ENCODE measurements at regions not wholly inside any gene's neighbourhood (a gene's known extent, or its start where the extent isn't known, plus 50 kb on each side); places are given as distances from the start of the nearest gene placed in this dataset.
"Not testable (repeated sequence)": the region's sequence is repeated elsewhere in the genome, so short reads cannot be mapped to it uniquely, and the experiment has no call there.

- no peak for DNase-seq (ENCODE audit: low spot score)
- TF ChIP-seq EZH2phosphoT487 (IDR thresholded peaks at IDR 0.05; ENCODE audit: borderline replicate concordance, low read depth, low read length) = no peak
- no peak for TF ChIP-seq CTCF (conservative IDR thresholded peaks at IDR 0.05; ENCODE audit: low read length)
- Histone ChIP-seq H3K4me1 (ENCODE audit: insufficient read depth, low read length, poor library complexity, severe bottlenecking) (no peaks in the 10 kb centered on the region), H3K4me3 (ENCODE audit: low read depth, low read length, poor library complexity, severe bottlenecking) (no peak overlapping the region), H3K4me2 (ENCODE audit: low read length) (no peak overlapping the region), H3K36me3 (ENCODE audit: insufficient read depth, low read length) (no peaks in the 10 kb centered on the region), H2AFZ (ENCODE audit: low read length) (no peak overlapping the region), H3K9me3 (ENCODE audit: low read length) (no peaks in the 10 kb centered on the region), H3K79me2 (ENCODE audit: insufficient read depth, low read depth, low read length) (no peaks in the 10 kb centered on the region), H3K9me2 (ENCODE audit: insufficient read depth, low read length) (no peaks in the 10 kb centered on the region), H3K27ac (ENCODE audit: low read depth, low read length, poor library complexity, severe bottlenecking) (no peak overlapping the region), H4K20me1 (ENCODE audit: insufficient read depth, low read length) (no peaks in the 10 kb centered on the region)
- no TSS peak for BruUV-seq (replicated peaks)
- ChIA-PET POLR2A (no interaction called here), CTCF (ENCODE audit: unreplicated experiment) (no interaction called here)
- intact Hi-C loops (cut with micrococcal nuclease; ENCODE audit: unreplicated experiment) = no loop called here
Observed at GRCh38 chr1:76697361-76697760, 169.9 kb upstream of the ST6GALNAC5 start.

GRCh38 chr1:76699646-76700045 lies 167.6 kb upstream of the ST6GALNAC5 start:
- H4K20me1 ChIP-seq (ENCODE audit: insufficient read depth, low read length); H3K4me1 ChIP-seq (ENCODE audit: insufficient read depth, low read length, poor library complexity, severe bottlenecking); CTCF ChIA-PET (ENCODE audit: unreplicated experiment); H3K79me2 ChIP-seq (ENCODE audit: insufficient read depth, low read depth, low read length); H3K36me3 ChIP-seq (ENCODE audit: insufficient read depth, low read length); BruUV-seq (replicated peaks); intact Hi-C loops (cut with micrococcal nuclease; ENCODE audit: unreplicated experiment); H3K27ac ChIP-seq (ENCODE audit: low read depth, low read length, poor library complexity, severe bottlenecking); H3K4me3 ChIP-seq (ENCODE audit: low read depth, low read length, poor library complexity, severe bottlenecking); H3K4me2 ChIP-seq (ENCODE audit: low read length); H3K9me3 ChIP-seq (ENCODE audit: low read length); H3K9me2 ChIP-seq (ENCODE audit: insufficient read depth, low read length); H2AFZ ChIP-seq (ENCODE audit: low read length); DNase-seq (ENCODE audit: low spot score); POLR2A ChIA-PET: not testable (repeated sequence)

GRCh38 chr1:76700200-76700599 lies 167.1 kb upstream of the ST6GALNAC5 start:
- POLR2A ChIA-PET; H3K4me3 ChIP-seq (ENCODE audit: low read depth, low read length, poor library complexity, severe bottlenecking); BruUV-seq (replicated peaks); H3K4me1 ChIP-seq (ENCODE audit: insufficient read depth, low read length, poor library complexity, severe bottlenecking); CTCF ChIA-PET (ENCODE audit: unreplicated experiment); H3K4me2 ChIP-seq (ENCODE audit: low read length); H2AFZ ChIP-seq (ENCODE audit: low read length); H4K20me1 ChIP-seq (ENCODE audit: insufficient read depth, low read length); intact Hi-C loops (cut with micrococcal nuclease; ENCODE audit: unreplicated experiment); H3K79me2 ChIP-seq (ENCODE audit: insufficient read depth, low read depth, low read length); H3K9me2 ChIP-seq (ENCODE audit: insufficient read depth, low read length); H3K9me3 ChIP-seq (ENCODE audit: low read length); H3K36me3 ChIP-seq (ENCODE audit: insufficient read depth, low read length); H3K27ac ChIP-seq (ENCODE audit: low read depth, low read length, poor library complexity, severe bottlenecking); DNase-seq (ENCODE audit: low spot score): not testable (repeated sequence)

GRCh38 chr1:76705560-76705959 lies 161.7 kb upstream of the ST6GALNAC5 start:
- POLR2A ChIA-PET = interaction anchor here (0.5 to 1.8 kb wide), 3 partner anchors 18 to 190 kb away, joined by 3 read pairs; no protein-coding TSS in a partner anchor
- no peak for TF ChIP-seq CTCF (conservative IDR thresholded peaks at IDR 0.05; ENCODE audit: low read length)
- TF ChIP-seq EZH2phosphoT487 (IDR thresholded peaks at IDR 0.05; ENCODE audit: borderline replicate concordance, low read depth, low read length) = no peak
- BruUV-seq (replicated peaks) = no TSS peak
- Histone ChIP-seq H3K9me3 (ENCODE audit: low read length) (no peaks in the 10 kb centered on the region), H3K36me3 (ENCODE audit: insufficient read depth, low read length) (no peaks in the 10 kb centered on the region), H2AFZ (ENCODE audit: low read length) (no peak overlapping the region), H4K20me1 (ENCODE audit: insufficient read depth, low read length) (no peaks in the 10 kb centered on the region), H3K9me2 (ENCODE audit: insufficient read depth, low read length) (no peaks in the 10 kb centered on the region), H3K4me2 (ENCODE audit: low read length) (no peak overlapping the region), H3K79me2 (ENCODE audit: insufficient read depth, low read depth, low read length) (no peaks in the 10 kb centered on the region), H3K27ac (ENCODE audit: low read depth, low read length, poor library complexity, severe bottlenecking) (no peak overlapping the region), H3K4me3 (ENCODE audit: low read depth, low read length, poor library complexity, severe bottlenecking) (no peak overlapping the region), H3K4me1 (ENCODE audit: insufficient read depth, low read length, poor library complexity, severe bottlenecking) (no peaks in the 10 kb centered on the region)
- CTCF ChIA-PET (ENCODE audit: unreplicated experiment) = no interaction called here
- intact Hi-C loops (cut with micrococcal nuclease; ENCODE audit: unreplicated experiment) = no loop called here
- no peak for DNase-seq (ENCODE audit: low spot score)

Measured in OCI-LY7 (cell line).